ENCODE measurements at regions not wholly inside any gene's neighbourhood (a gene's known extent, or its start where the extent isn't known, plus 50 kb on each side); places are given as distances from the start of the nearest gene placed in this dataset.

DNA sequence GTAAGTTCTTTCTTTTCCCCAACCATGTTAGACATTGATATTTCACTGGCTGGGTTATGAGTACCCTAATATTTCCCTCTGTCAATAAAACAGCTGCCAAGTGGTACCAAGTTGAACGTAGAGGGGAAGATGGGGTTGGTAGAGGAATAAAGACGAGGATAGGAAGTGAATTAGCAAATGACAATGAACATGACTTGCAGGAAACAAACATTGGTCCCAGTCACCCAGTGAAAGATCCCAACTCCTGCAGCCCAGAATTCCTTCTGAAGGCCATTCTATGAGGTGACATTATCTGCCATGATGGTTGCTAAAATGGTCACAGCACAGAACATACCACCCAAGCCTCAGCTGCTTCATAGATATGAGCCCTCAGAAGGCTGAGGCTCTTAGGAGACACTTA, 159.0 kb upstream of the CTNNB1 start:
- DNase-seq (ENCODE audit: low spot score) = no peak
- TF ChIP-seq, protein P1, sequence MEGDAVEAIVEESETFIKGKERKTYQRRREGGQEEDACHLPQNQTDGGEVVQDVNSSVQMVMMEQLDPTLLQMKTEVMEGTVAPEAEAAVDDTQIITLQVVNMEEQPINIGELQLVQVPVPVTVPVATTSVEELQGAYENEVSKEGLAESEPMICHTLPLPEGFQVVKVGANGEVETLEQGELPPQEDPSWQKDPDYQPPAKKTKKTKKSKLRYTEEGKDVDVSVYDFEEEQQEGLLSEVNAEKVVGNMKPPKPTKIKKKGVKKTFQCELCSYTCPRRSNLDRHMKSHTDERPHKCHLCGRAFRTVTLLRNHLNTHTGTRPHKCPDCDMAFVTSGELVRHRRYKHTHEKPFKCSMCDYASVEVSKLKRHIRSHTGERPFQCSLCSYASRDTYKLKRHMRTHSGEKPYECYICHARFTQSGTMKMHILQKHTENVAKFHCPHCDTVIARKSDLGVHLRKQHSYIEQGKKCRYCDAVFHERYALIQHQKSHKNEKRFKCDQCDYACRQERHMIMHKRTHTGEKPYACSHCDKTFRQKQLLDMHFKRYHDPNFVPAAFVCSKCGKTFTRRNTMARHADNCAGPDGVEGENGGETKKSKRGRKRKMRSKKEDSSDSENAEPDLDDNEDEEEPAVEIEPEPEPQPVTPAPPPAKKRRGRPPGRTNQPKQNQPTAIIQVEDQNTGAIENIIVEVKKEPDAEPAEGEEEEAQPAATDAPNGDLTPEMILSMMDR (IDR thresholded peaks at IDR 0.05; ENCODE audit: extremely low read depth, missing control alignments) = no peak

DNA sequence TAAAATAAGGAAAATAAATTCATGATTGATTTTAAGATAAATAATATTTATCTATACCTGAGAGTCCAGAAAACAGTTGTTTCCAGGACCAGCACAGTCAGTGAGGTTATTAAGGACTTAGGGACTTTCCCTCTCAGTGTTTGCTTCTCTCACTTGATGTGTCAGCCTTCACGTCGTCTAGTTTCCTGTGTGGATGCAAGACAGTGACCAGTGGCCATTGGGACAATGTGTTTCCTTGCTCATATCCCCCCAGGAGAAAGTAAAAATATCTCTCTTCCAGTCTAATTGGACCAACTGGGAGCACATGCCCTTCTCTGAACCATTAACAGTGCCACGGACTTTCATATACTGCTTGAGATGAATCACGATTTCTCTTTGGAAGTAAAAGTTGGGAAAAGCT, 157.8 kb upstream of the CTNNB1 start:
- TF ChIP-seq, protein P1 (IDR thresholded peaks at IDR 0.05; ENCODE audit: extremely low read depth, missing control alignments) = no peak

DNA sequence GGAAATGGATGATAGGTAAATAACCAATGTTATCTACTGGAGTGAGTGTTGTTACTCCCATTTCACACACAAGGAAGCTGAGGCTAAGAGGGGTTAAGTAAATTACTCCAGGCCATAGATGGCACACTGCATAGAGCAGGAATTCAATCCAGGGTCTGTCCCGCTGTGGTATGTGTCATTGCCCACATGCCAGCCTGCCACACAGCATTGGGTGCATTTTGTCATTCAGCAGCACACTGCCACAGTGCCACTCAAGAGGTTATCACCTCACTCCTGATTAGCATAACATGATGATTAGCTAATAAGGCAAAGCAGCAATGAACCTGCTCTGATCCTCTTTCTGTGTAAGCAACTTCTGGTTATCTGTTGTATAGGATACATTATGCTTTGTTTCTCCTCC, 157.4 kb upstream of the CTNNB1 start:
- no peak for DNase-seq (ENCODE audit: low spot score)
- TF ChIP-seq, protein P1 (IDR thresholded peaks at IDR 0.05; ENCODE audit: extremely low read depth, missing control alignments) = no peak

More for the DNA sequence above, 157.8 kb upstream of the CTNNB1 start:
- DNase-seq (ENCODE audit: low spot score) = no peak

DNA sequence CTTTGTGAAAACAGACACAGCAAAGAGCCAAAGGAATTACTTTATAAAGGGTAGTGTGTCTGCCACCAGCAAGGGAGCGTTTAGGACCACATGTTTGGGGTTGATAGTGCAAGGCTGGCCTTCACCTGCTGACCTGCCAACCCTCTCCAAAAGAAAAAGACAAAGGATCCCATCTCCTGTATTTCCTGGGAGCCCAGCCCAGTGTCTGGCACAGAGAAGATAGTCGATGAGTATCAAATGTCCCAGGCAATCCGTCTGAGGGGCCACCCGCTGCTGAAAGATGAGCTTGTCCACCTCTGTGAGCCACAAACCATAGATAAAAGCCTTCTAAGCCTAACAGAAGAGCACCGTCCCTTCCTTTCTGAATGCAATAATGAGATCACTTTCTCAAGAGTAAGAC, 154.8 kb upstream of the CTNNB1 start:
- TF ChIP-seq, protein P1 (IDR thresholded peaks at IDR 0.05; ENCODE audit: extremely low read depth, missing control alignments) = no peak
- DNase-seq (ENCODE audit: low spot score) = no peak

DNA sequence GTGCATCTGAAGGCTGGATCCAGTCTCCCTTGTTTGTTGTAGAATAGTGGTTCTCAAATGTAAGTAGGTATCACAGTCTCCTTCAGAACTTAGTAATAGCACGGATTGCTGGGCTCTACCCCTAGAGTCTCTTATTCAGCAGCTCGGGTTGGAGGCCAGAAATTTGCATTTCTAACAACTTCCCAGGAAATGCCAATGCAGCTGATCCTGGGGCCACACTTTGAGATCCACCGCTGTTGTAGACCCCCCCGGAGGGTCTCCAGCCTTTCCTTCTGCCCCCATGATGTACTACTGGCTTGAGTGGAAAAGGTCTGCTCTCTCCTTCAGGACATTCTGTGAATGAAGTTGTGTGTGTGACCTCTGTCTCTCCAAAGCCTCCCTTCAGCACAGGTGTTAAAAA, 153.8 kb upstream of the CTNNB1 start:
- TF ChIP-seq, protein P1 (IDR thresholded peaks at IDR 0.05; ENCODE audit: extremely low read depth, missing control alignments) = no peak

DNA sequence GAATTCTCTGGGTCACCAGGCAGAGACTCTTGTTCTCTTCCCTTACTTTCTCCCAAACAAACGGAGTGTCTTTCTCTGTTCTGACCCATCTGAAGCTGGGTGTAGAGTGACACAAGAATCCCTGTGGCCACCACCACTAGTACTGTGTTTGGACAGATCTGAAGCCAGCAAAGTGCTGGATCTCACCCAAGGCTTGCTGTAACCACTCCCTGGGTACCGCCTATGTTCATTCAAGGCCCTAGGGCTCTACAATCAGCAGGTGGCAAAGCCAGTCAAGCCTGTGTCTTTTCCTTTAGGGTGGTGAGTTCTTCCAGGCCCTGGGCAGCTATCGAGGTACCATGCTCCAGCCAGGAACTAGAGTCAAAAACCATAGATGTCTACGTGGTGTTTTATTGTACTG, 149.2 kb upstream of the CTNNB1 start:
- TF ChIP-seq, protein P1 (IDR thresholded peaks at IDR 0.05; ENCODE audit: extremely low read depth, missing control alignments) = no peak
- DNase-seq (ENCODE audit: low spot score) = no peak

More for the DNA sequence above, 153.8 kb upstream of the CTNNB1 start:
- DNase-seq (ENCODE audit: low spot score) = no peak

DNA sequence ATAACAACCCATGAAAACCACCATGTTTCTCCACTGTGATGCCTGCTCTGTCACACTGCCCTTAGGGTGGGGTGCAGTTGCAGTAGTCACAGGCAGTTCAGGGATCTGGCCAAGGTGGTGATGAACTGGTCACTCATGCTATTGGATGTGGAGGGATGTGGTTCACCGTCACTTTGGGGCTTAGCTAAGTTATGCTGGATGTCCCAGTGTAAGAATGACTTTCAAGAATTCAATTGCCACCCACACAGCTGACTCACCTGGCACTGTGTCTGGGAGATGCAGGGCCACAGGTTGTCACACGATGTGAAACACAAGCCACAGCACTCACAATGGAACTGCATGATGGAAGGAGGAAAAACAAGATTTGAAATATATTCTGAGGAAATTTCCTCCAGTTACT, 146.1 kb upstream of the CTNNB1 start:
- no peak for DNase-seq (ENCODE audit: low spot score)
- TF ChIP-seq, protein P1 (IDR thresholded peaks at IDR 0.05; ENCODE audit: extremely low read depth, missing control alignments) = no peak
